ENCODE measurements at regions not wholly inside any gene's neighbourhood (a gene's known extent, or its start where the extent isn't known, plus 50 kb on each side); places are given as distances from the start of the nearest gene placed in this dataset.

DNA sequence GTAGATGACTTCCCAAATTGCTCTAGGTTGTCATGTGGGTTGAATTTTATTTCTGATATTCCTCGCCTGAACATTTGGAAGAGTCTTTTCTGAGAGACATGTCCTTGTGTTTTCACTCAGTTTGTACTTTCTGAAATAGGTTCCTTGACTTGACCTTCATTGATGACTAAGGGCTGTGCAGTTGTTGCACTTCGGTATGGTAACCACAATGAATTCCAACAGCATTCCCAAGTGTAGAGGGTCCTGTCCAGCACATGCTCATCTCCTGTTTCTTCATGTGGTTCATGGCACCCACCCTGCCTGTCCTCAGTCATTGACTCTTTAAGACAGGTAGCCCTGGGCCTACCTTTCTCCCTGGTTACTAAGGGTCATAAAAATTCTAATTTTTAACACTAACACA is 527.8 kb downstream of the MTRR start:
- DNase-seq = peak; percentile 73

DNA sequence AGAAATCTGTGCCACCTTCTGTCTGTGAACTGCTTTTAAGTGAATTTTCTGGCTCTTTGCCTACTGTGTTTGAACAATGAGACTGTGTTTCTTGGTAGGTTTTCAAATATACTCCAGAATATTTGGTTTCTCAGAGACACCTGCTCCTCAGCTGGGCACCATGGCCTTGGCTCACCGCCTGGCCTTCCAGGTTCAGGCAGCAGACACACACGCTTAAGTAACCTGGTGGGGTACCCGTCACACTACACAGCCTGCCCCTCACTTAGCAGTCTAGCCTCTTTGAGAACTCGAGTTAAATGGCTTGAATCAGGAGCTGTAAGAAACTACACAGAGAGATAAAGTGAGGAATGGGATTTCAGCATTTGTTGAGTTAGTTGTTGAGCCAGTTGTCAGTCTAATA is 530.5 kb downstream of the MTRR start:
- DNase-seq = no peak

DNA sequence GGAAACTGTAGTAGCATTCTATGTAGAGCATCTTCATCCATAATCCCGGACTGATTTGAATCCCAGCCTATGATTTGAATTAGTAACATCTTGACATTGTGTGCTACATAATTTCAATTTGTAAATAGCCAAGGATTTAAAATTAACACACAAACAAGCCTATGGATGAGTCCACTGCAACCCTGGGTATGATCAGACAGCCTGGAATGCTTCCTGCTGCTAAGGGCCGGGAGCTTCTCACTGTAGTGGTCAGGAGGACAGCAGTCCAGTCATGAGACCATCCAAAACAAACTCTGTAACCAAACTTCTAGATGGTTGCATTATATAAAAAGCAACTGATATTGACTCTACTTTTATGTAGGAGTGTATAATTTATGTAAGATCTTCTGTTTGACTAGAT is 539.3 kb downstream of the MTRR start:
- DNase-seq = peak; percentile 18

DNA sequence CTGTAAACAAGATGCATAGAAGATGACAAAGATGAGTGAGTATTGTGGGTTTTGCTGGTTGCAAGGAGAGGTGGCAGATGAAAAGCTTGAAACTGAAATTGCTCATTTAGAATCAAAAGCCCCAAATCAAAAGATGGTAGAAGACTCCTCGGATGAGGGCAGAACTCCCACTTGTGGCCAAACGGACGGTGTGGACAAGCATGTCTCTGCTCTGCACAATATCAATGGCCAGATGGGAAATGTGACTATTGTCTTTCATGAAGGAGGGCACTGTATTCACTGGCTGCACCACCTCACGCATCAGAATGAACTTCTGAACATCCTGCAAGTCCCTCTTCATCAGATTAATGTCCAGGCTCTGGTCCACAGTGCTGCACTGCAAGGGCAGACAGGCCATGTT is 541.7 kb downstream of the MTRR start:
- no peak for DNase-seq

DNA sequence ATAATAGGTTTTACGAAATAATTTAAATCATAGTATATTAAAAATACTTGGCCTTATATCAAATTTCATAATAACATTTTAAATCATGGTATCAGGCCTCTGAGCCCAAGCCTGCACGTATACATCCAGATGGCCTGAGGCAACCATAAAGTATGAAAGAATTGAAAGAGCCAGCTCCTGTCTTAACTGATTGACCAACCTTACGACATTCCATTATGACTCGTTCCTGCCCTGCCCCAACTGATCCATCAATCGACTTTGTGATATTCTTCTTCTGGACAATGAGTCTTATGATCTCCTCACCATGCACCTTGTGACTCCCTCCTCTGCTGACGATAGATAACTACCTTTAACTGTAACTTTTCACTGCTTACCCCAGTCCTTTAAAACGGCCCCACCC is 545.0 kb downstream of the MTRR start:
- DNase-seq = no peak

DNA sequence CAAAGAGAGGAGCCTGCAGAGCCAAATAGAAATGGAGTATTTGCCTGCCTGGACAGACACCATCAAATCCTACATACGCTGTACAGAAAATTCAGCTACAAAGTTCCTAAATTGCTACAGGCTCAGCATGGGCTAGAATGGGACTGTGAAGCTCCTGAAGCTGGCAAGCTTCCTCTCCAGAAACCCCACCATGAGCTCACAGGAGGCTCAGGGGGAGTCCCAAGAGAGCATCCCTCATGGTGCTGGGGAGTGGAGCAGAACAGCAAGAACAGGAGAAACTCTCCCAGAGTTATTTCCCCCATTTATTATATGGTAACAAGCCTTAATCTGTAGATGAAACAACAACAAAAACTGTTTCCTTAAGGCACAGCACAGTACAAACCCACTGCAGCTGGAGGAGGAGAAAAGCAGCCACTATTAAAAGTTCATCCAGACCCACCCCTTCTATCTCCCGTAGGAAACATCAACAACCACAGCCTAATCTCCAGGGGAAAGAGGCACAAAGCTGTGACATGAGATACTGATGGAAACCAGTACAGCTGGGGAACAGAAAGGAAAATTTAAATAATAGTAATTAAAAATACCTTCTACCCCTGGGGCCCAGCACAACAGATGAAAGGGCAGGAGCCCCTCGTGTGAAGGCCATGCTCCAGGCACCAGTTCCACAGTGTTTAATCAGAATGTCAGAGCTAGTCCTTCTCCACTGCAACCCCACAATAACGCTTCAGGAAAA is 548.5 kb downstream of the MTRR start:
- DNase-seq = peak; percentile 39

DNA sequence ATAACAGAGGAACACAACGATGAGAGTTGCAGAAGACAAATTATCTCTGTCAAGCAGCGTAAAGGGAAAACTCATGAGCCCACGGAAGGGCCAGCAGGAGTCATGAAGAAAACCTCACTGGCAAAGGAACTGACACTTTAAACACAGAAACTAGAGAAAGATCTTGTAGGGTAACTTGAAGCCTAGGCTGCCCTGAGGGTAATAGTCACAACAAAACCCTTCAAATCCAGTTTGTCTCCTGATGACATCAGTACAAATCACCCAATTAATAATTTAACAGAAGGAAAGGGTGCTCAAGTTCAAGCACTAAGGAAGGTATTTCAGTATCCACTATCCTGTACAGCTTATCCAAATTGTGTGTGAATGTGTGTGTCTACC is 549.1 kb downstream of the MTRR start:
- DNase-seq = no peak

DNA sequence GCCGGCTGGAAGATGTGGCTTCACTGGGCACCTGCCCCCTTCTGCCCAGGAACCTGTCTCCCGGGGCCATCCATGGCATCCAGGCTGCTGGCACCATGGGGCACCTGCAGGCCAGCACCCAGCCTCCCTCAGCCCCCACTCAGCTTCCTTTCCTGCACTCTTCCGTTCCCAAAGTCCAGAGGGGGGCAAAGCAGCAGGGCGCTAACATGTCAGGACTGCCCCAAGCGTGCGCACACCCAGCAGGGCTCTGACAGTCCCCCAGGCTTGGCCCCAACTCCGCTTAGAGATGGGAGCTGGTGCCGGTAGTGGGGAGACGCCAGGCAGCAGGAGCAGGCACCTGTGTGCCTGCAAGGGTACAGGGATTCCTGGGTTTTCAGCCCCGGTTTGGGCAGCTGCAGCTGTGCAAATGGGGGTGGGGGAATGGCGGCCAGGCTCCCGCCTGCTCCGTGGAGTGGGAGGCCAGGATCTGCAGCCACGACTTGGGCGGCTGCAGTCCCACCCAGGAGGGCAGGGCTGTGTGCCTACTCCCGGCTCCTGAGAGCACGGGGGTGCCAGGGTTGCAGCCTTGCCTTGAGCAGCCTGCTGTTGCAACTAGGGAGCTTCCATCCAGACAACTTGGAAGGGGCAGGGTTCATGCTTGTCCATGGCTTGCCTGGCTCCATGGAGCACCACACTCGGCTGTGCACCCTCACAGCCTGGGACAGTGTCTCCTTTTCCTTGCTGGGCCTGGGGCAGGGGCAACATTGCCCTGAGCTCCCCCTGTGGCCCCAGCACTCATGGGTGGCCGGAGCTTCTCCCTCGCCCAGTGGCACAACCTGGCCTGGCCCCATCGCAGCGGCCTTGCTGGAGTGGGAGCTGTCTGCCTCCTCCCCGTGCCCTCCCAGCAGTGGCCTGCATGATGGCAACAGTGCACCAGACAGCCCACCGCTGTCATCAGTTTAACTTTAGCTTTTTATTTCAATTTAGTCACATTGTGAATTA is 561.1 kb downstream of the MTRR start:
- no peak for DNase-seq

DNA sequence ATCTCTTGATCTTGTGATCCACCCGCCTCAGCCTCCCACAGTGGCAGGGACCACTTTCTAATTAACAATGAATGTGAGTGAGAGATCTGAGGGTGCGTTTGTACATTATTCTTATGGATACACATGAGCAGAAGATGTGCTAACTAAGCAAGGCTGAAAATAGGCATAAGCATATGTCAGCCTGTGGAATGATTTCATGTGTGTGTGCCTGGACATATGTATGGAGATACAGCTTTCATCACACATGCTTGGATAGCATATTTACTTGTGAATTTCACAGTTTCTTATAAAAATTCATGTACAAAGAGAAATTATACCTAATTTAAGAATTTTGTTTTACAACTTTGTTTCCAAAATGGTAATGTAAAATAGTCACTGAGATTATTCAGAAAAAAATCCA is 565.6 kb downstream of the MTRR start:
- DNase-seq = no peak

DNA sequence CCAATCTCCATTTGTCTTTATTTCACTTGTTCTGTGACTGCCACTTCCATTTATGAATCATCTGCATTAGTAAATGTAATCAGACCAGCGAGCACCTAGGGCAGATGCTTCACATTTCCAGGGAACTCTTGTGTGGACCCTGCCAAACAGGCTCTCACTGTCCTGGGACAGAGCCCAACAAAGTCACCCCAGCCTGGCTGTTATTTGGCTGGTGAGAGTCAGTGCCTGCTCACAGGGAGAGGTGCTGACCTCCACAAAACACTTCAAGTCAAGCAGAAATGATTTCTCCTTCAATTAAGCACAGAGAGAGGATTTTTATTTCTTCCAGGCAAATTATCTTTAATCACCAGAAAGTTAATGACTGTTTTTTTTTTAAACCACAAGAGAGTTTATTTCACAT is 568.0 kb downstream of the MTRR start:
- no peak for DNase-seq

DNA sequence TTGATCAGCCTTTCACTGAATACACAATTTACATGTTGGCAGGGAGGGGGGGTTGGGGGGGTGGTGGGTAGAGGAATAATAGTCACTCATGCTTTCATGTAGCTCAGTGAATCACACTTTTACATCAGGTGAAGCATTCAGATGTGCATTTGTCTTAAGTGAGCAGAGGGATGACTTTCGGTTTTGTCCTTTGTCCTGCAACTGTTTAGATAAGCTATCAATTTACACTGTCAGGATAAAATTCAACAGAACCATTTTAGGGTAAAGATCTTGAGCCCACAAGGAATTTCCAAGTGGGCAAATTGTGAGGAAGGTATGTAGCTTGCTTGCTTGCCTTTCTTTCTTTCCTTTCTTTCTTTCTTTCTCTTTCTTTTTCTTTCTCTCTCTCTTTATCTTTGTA is 576.2 kb downstream of the MTRR start:
- no peak for DNase-seq

DNA sequence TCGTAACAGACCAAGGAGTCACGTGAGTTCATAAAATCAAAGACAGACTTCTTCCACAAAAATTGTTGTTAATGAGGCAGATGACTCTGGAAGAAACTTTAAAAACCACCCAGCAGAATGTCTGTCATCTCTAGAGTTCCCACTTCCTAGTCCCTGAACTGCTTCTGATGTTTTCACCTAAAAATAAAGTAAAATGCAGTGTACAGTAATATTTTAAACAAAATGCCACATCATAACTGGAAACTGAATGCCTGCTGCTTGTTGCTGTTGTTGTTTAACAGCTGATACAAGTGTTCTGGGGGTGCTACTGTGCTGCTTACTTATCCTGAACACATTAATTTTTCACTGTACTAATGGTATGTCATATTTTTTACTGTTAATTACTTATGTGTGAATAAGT is 577.2 kb downstream of the MTRR start:
- DNase-seq = no peak

DNA sequence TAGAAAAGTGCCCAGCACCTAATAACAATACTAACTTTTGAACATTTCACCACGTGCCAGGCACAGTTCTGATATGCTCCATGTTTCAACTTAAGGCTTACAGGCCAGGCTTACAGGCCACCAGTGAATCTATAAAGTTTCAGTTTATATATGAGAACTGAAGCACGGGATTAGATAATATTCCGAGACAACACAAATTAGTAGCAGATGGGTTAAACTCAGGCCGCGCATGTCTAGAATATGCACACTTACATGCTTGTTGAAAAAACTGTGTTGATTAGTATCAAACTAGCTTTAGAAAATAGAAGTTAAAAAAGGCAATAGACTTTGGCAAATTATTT is 587.9 kb downstream of the MTRR start:
- no peak for DNase-seq

DNA sequence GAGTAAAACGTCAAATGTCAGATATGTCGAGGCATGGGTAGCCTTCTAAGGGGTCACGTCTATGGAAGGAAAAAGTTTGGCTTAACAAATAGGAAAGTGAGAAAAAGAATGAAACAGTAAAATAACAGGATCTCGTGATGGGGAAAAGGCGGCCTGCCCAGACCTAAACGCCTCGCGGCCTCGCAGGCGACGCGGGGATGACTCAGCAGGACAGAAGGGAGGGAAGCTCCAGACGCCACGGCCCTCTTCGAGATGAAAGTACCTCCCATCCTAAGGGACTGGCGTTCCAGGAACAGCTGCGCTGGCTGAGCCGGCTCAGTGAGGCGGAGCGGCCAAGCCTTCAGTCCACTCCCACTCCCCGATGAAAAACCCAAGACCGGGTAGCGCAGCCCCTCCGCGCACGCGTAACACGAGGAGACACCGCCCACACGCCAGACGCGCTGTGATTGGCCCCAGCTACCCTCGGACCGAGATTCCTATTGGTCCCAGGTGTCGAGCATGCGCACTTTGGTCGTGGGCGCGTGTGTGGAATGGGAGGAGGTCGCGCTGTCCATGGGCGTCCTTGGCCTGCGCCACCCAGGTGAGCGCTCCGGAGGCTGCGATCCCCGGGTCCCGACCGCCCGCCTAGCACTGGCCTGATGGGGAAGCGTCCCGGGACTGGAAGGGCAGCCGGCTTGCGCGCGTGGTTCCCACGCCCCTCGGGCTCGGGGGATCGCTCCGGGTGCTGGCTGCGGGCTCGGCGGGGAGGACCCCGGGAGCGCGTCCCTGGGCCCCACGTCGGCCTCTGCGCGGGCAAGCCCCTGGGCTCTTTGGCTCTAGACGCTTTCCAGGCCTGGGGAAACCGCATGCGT is 588.5 kb downstream of the MTRR start:
- peak; percentile 98 for DNase-seq

DNA sequence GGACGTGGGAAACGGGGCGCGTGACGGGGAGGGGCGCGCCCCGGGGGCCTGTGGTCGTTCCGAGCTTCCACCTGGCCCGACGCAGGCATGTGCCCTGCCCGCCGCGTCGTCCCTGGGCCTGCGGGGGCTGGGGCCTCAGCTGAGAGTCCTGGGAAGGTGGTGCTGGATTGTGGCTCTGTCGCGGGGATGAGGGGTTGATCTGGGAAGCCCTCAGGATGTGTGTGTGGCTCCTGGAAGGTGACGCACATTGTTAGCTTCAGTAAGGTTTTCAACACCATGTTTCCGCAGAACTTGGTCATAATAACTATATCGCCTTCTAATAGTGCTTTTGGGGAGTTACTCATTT is 589.1 kb downstream of the MTRR start:
- peak; percentile 32 for DNase-seq

DNA sequence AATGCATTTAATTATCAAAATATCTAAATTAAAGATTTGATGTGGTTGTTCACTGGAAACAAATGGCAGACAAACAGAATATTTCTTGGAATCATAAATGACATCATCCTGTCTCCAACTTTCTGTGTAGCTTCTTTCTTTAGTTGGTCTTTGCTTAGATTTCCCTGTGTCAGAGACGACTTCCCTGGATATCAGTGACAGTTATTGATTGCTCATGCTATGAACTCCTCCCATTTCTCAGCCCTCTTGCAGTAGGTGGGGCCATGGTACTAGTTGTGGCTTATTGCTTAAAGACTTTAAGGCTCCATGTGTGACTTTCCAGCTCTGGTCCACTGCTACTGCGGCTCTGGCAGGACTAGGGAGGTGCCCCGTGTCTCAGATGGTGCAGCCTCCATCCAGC is 592.6 kb downstream of the MTRR start:
- DNase-seq = no peak

DNA sequence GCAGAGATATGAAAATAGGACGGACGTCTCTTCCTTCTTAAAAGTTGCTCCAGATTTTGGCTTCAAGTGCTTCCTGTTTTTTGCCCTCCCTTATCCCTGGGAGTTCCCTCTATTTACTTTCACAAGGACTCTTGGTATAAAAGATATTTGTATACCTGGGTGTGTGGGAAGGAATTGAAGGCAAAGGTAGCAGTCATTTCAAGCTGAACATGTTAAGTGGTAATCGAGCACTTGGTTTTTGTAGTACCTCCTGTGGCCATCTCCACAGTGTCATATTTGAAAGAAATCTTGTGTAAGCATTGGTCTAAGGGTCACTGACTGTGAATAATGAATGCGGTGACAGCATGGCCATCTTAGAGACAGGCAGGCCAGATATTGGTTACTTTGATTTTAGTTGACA is 593.6 kb downstream of the MTRR start:
- DNase-seq = no peak

DNA sequence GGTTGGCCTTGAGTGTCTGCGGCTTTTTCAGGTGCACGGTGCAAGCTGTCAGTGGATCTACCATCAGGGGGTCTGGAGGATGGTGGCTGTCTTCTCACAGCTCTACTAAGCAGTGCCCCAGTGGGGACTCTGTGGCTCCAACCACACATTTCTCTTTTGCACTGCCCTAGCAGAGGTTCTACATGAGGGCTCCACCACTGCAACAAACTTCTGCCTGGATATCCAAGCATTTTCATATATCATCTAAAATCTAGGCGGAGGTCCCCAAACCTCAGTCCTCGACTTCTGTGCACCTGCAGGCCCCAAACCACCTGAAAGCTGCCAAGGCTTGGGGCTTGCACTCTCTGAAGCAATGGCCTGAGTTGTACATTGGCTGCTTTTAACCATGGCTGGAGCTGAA is 601.5 kb downstream of the MTRR start:
- DNase-seq = no peak

DNA sequence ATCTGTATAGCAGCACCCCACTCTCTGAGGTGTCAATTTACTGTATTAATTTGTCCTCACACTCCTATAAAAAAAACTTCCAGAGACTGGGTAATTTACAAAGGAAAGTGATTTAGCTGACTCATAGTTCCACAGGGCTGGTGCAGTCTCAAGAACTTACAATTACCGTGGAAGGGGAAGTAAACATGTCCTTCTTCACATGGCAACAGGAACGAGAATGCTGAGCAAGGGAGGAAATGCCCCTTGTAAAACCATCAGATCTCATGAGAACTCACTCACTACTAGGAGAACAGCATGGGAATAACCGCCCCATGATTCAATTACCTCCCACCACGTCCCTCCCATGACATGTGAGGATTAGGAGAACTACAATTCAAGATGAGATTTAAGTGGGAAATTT is 602.6 kb downstream of the MTRR start:
- DNase-seq = no peak

DNA sequence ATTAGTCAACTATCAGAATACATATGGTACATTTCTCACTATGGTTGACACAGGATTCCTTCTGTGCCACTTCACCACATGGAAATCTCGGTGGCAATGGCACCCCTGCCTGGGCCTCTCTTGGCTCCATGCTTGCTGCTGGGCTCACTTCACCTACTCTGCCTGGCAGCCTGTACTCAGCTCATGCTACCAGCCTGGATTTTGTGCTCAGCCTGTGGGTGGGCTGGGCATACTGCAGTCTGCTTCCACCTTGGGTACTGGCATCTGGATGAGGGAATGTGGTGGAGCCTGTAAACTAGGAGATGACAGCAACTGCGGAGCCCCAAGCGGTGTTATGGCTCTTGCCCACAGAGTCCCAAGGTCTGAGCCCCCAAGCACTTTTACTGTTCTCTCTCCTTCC is 604.1 kb downstream of the MTRR start:
- no peak for DNase-seq

DNA sequence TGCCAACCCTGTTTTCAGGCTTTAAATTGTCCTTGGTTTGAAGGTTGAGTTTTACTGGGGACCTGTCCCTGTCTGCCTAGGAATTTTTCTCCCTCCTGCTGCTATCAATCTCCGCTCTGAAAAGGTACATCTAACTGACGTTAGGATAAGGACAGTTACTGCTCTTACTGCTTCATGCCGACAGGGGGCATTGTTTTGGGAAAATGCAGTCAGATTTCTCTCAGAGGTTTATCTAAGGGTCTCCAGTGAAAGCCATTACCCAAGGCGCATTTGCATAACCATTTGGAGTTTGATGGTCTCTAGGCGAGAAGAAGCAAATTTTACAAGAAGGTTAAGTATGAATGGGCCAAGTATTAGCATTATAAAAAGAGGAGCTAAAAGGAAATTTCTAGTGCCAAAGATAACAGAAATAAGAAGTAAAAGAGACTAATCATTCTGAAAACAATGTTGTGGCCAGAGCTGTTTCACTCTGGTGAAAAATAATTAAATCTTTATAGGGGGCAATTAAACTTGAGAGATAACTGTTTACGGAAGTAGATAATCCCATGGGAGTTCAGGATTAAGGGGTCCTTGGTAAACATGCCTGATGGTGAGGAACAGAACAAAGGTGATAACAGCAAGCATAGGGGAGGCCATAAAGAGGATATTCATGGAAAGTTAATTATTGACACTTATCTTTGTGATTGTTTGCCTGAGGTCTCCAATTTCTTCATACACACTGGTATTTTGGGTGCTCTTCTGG is 605.0 kb downstream of the MTRR start:
- no peak for DNase-seq

DNA sequence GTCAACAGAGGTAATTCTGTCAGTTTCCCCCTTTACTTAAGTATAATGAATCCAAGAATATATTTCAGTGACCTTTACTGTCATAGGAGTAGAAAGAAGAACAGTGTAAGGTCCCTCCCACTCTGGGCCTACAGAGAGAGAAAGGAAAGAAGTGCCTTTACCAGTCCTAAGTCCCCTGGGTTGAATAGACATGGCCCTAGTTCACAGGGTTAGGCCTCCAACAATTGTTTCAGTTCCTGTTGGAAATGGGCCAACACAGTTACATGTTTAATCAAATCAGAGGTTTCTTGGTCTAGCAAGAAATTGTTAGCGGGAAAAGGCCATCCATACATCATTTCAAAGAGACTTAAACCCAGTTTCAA is 605.6 kb downstream of the MTRR start:
- DNase-seq = no peak

DNA sequence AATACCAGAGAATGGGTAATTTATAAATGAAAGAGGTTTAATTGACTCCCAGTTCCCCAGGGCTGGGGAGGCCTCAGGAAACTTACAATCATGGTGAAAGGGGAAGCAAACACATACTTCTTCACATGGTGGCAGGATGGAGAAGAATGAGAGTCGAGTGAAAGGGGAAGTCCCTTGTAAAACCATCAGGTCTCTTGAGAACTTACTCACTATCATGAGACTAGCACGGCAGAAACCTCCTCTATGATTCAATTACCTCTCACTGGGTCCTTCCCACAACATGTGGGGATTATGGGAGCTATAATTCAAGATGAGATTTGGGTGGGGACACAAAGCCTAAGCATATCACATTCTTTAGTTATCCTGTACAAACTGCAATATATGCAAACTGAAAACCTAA is 609.4 kb downstream of the MTRR start:
- no peak for DNase-seq
